Activated T-cell treated with anti-CD3 and anti-CD28 coated beads, Interleukin-2, amount 50 U/mL, for 4 hours (primary cell): ENCODE measurements at regions not wholly inside any gene's neighbourhood (a gene's known extent, or its start where the extent isn't known, plus 50 kb on each side); places are given as distances from the start of the nearest gene placed in this dataset.
"Not testable (repeated sequence)": the region's sequence is repeated elsewhere in the genome, so short reads cannot be mapped to it uniquely, and the experiment has no call there.

Experiments used
- ATAC-seq, 2 donors: fragments of 200-7000 bp; cut with Tn5 transposase; one replicate each; pipeline ENCODE4 v1.10.0; 2021
- DNase-seq: peaks from one replicate; pipeline ENCODE4 v3.0.0-alpha.2; 2020
- H3K27me3 Mint-ChIP-seq: one replicate; pipeline ENCODE4 v1.8.0; 2021; ENCODE audit warnings: low read depth, mixed read lengths
- H3K36me3 Mint-ChIP-seq: one replicate; pipeline ENCODE4 v1.8.0; 2022; ENCODE audit warnings: mixed read lengths; ENCODE audit not compliant: insufficient read depth
- H3K4me1 Mint-ChIP-seq: one replicate; pipeline ENCODE4 v1.8.0; 2021; ENCODE audit warnings: low read depth, mixed read lengths
- H3K4me3 Mint-ChIP-seq: one replicate; pipeline ENCODE4 v1.8.0; 2021; ENCODE audit warnings: mild to moderate bottlenecking, moderate library complexity, mixed read lengths
- H3K9me3 Mint-ChIP-seq: one replicate; pipeline ENCODE4 v1.8.0; 2021; ENCODE audit warnings: mixed read lengths

DNA sequence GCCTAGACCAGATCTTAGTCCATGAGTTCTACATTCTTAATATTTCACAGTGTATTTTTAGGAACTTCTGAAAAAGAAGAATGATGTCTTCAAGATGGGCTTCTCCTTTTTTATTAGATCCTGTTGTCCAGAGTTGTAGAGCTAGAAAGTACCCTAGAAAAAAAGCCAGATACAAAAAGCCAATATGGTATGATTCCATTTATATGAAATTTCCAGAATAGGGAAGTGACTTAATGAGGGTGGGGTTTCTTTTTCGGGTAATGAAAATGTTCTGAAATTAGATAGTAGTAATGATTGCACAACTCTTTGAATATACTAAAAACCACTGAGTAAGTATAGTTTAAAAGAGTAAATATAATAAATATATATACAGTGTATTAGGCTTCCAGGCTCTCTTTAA is 116.9 kb downstream of the NFKBIZ start:
- H3K27me3 Mint-ChIP-seq: no peaks in the 10 kb centered on the region
- peaks cover 10% of the 10 kb centered on the region for H3K9me3 Mint-ChIP-seq
- no peak overlapping the region for H3K4me3 Mint-ChIP-seq
- ATAC-seq (no peak), DNase-seq (no peak)
- H3K4me1 Mint-ChIP-seq: peaks cover 32% of the 10 kb centered on the region
- H3K36me3 Mint-ChIP-seq: no peaks in the 10 kb centered on the region

DNA sequence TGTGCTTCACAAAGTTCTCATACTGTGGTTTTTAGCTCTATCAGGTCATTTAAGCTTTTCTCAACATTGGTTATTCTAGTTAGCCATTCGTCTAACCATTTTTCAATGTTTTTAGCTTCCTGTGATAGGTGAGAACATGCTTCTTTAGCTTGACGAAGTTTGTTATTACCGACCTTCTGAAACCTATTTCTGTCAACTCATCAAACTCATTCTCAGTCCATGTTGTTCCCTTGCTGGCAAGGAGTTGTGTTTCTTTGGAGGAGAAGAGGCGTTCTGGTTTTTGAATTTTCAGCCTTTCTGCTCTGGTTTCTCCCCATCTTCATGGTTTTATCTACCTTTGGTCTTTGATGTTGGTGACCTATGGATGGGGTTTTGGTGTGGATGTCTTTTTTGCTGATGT is 120.9 kb downstream of the NFKBIZ start:
- ATAC-seq (no peak), DNase-seq (no peak)
- Mint-ChIP-seq H3K36me3 (no peaks in the 10 kb centered on the region), H3K4me1 (peaks cover 8% of the 10 kb centered on the region), H3K9me3 (peaks cover 13% of the 10 kb centered on the region), H3K27me3 (peaks cover 1% of the 10 kb centered on the region), H3K4me3 (no peak overlapping the region)

DNA sequence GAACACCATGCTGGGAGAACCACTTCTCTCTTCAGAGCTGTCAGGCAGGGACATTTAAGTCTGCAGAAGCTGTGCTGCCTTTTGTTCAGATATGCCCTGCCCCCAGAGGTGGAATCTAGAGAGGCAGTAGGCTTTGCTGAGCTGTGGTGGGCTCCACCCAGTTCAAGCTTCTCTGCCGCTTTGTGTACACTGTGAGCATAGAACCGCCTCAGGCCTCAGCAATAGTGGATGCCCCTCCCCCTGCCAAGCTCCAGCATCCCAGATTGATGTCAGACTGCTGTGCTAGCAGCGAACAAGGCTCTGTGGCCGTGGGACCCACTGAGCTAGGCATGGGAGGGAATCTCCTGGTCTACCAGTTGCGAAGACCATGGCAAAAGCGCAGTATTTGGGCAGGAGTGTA is 121.6 kb downstream of the NFKBIZ start:
- Mint-ChIP-seq H3K36me3 (no peaks in the 10 kb centered on the region), H3K27me3 (peaks cover 1% of the 10 kb centered on the region), H3K4me3 (no peak overlapping the region), H3K4me1 (peaks cover 8% of the 10 kb centered on the region), H3K9me3 (peaks cover 13% of the 10 kb centered on the region)
- no peak for ATAC-seq
- no peak for DNase-seq

DNA sequence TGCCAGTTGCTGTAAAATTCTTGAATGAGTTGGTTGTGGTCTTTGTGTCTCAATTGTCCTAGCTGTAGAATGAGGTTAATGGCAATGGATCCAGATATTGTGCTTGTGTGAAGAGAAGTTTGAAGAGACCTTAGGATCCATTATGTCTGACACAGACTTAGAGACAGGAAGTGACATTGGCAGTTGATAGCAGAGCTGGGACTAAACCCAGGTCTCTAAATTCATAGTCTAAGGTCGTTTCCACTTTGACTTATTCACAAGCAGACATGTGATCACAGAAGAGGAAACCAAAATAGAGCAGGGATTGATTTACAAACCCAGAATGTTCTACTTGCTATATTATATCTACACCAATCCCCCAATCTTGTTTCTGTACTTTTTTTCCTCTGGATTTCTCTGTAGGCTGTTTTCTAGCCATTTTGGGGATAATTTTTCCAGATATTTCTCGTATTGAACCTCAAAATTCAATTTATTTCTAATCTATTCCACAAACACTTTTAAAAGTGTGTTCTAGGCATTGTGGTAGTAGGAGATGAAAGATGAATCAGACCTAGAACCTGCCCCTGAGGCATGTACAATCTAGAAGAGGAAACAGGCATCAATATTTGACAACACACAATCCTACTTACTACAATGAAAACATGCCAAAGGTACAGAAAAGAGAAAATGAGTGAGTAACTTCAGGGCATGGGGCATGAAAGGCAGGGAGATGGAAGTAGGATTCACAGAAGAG is 123.3 kb downstream of the NFKBIZ start:
- no peak for ATAC-seq
- no peak overlapping the region for H3K4me3 Mint-ChIP-seq
- no peaks in the 10 kb centered on the region for H3K36me3 Mint-ChIP-seq
- H3K4me1 Mint-ChIP-seq: peaks cover 8% of the 10 kb centered on the region
- peaks cover 1% of the 10 kb centered on the region for H3K27me3 Mint-ChIP-seq
- H3K9me3 Mint-ChIP-seq: peaks cover 13% of the 10 kb centered on the region
- no peak for DNase-seq

DNA sequence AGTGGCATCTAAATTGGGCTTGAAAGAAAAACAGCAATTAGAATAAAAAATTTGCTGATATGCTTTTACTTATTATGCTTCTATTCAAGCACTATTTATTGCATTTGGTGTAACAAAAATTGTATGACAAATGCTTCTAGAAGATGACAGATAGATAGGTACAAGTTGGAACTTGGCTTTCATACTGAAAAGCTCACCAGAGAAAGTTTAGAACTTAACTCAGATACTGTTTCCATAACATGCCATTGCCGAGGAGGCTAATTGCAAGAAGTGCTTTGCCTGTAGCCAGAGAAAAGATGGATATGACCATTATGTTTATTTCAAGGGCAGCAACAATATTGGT is 123.8 kb downstream of the NFKBIZ start:
- H3K4me1 Mint-ChIP-seq: peaks cover 8% of the 10 kb centered on the region
- H3K9me3 Mint-ChIP-seq: peaks cover 13% of the 10 kb centered on the region
- peaks cover 1% of the 10 kb centered on the region for H3K27me3 Mint-ChIP-seq
- no peak for ATAC-seq
- H3K4me3 Mint-ChIP-seq: no peak overlapping the region
- no peaks in the 10 kb centered on the region for H3K36me3 Mint-ChIP-seq
- no peak for DNase-seq

DNA sequence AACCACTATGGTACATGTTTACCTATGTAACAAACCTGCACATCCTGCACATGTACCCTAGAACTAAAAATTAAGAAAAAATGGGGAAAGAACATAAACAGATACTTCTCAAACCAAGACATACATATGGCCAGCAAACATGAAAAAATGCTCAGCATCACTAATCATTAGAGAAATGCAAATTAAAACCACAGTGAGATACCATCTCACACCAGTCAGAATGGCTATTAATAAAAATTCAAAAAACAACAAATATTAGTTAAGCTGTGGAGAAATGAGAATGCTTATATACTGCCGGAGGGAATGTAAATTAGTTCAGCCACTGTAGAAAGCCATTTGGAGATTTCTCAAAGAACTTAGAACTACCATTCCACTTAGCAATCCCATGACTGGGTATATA is 126.1 kb downstream of the NFKBIZ start:
- not testable (repeated sequence) for H3K4me3 Mint-ChIP-seq, H3K36me3 Mint-ChIP-seq, H3K4me1 Mint-ChIP-seq

DNA sequence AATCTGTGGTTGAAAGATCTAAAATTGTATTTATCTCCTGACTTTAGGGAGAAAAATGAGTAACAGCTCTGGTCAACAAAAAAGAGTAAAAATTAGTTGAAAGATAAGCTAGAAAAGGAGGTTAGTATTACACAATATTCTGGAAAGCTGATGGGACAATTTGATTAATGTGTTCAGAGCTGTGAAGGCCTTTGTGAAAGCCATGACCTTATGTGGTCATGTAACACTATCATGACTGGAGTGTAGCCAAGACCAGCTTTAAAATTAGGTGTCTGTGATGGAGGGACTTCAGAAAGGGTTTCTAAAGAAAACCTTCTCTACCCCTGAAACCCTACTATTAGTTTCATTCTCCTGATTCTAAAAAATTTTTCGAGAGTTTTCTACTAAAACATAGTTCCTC is 127.2 kb downstream of the NFKBIZ start:
- Mint-ChIP-seq H3K4me1 (peaks cover 8% of the 10 kb centered on the region), H3K27me3 (peaks cover 1% of the 10 kb centered on the region)
- ATAC-seq: no peak

More for the DNA sequence above, 126.1 kb downstream of the NFKBIZ start:
- not testable (repeated sequence) for ATAC-seq, H3K27me3 Mint-ChIP-seq, H3K9me3 Mint-ChIP-seq, DNase-seq

DNA sequence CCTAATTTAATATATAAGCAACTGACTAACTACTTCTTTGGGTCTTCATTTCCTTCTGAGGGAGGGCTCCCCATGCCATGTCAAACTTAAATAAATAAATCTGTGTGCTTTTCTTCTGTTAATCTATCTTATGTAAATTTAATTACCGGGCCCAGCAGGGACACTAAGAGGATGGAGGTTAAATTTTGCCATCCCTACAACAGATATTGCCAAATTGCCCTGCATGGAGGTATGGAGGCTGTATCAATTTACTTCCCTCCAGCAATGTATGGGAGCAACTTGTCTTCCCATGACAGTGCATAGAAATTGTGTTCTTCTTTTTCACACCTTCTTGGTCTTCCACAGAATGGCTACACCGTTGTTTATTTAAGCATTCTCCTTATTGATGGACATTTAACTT is 129.0 kb downstream of the NFKBIZ start:
- no peak for DNase-seq
- Mint-ChIP-seq H3K27me3 (peaks cover 1% of the 10 kb centered on the region), H3K4me3 (no peak overlapping the region), H3K4me1 (no peaks in the 10 kb centered on the region), H3K9me3 (peaks cover 6% of the 10 kb centered on the region), H3K36me3 (no peaks in the 10 kb centered on the region)
- ATAC-seq: no peak

More for the DNA sequence above, 127.2 kb downstream of the NFKBIZ start:
- no peak for DNase-seq
- Mint-ChIP-seq H3K9me3 (peaks cover 3% of the 10 kb centered on the region), H3K36me3 (no peaks in the 10 kb centered on the region), H3K4me3 (no peak overlapping the region)

DNA sequence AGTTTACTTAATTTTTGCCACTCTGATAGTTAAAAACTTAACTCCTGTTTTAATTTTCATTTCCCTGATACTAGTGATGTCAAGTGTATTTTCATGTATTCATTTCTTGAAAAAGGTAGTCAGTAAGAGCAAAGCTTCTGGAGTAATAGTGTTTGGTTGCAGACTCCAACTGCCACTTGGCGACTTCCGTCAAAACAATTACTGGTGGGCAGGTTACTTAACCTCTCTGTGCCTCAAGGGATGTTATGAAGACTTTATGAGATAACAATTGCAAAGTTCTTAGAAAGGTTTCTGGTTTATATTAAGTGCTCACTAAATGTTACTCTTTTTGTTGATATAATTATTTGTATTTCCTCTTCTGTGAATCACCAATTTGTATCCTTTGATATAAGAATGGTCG is 129.7 kb downstream of the NFKBIZ start:
- Mint-ChIP-seq H3K9me3 (peaks cover 6% of the 10 kb centered on the region), H3K4me1 (no peaks in the 10 kb centered on the region), H3K4me3 (no peak overlapping the region), H3K36me3 (no peaks in the 10 kb centered on the region), H3K27me3 (peaks cover 1% of the 10 kb centered on the region)
- DNase-seq (no peak), ATAC-seq (no peak)

DNA sequence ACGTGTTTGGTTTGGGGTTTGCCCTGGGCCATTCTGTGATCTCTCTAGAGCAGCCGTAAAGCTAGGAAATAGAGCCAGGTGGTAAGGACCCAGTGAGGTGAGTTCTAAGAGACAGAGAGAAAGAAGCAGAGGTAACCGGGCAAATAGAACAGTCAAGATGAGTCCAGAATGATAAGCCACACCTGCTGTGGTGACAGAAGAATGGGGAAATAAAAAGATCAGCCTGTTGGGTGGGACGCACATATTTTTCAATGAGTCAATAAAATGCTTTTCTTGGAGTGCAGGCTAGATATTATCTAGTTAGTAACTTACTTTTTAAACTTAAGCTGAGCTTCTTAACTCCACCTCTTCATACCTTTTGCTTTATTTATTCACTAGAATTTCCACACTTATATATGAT is 135.0 kb downstream of the NFKBIZ start:
- Mint-ChIP-seq H3K9me3 (peaks cover 3% of the 10 kb centered on the region), H3K4me1 (peaks cover 15% of the 10 kb centered on the region), H3K27me3 (no peaks in the 10 kb centered on the region), H3K36me3 (no peaks in the 10 kb centered on the region), H3K4me3 (no peak overlapping the region)
- DNase-seq (no peak), ATAC-seq (no peak)

DNA sequence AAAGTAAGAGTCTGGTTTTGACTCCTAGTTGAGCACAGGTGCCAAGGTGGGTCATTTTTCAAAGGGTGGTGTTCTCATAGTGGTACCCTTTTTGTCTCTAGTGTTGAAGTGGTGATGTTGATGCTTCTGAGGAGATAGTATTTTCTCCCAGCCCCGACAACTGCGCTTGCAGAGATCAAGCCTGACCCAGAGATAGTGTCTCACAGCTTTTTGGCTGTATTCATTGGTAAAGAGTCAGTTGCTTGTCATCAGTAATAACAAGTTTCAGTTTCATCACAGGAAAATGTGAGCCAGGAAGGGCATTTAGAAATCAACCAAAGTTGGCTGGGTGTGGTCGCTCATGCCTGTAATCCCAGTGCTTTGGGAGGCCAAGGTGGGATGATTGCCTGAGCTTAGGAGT is 139.3 kb downstream of the NFKBIZ start:
- Mint-ChIP-seq H3K27me3 (no peaks in the 10 kb centered on the region), H3K4me3 (no peak overlapping the region), H3K4me1 (peaks cover 20% of the 10 kb centered on the region), H3K36me3 (no peaks in the 10 kb centered on the region), H3K9me3 (no peaks in the 10 kb centered on the region)
- peak; percentile 50 to 58 for ATAC-seq
- DNase-seq: no peak

DNA sequence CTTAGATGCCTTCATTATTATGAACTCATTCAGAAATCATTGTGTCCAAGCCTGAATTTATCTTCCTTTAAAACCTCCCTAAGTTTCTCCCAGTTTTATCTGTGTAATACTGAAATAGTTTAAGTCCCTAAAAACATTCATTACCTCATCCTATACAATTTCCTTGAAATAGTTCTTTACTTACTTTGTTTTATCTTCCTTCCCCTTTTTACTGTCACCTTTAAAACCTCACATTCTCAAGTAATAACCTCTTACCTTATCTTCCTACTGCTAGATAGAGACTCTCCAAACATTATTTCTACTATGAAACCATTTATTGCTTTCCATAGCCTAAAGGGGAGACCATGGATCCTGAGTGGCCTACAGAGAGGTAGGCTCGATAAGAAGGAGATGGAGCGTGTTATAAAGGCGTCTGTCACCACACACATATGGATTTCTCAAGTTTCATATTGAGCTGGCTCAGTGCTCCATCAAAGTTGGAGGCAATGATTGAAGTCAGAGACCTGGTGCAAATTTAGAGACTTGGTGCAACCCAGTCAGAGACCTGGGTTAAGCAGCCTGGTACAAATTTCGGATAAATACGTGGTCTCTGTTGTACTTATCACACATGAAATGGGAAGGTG is 140.4 kb downstream of the NFKBIZ start:
- no peak for ATAC-seq
- Mint-ChIP-seq H3K4me1 (peaks cover 20% of the 10 kb centered on the region), H3K27me3 (no peaks in the 10 kb centered on the region), H3K9me3 (no peaks in the 10 kb centered on the region), H3K36me3 (no peaks in the 10 kb centered on the region), H3K4me3 (no peak overlapping the region)
- no peak for DNase-seq

DNA sequence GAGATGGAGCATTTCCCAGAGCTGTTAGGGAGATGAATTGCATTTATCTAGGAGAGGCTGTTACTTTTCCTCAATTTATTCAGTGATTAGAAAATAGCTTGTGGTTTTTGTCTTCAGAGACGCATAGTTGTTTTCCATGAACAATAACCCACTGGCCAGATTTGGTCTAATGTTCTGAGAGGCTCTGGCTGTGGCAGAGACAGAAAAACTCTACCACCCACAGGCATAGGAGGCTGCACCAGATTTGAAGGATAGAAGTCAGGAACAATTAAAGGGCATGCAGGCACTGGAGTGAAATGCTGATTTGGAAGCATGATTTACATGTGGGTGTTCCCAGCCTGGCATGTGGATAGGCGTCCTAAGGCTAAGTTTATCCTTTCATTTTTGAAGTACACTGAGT is 143.5 kb downstream of the NFKBIZ start:
- no peaks in the 10 kb centered on the region for H3K27me3 Mint-ChIP-seq
- no peak for DNase-seq
- no peak overlapping the region for H3K4me3 Mint-ChIP-seq
- no peaks in the 10 kb centered on the region for H3K9me3 Mint-ChIP-seq
- ATAC-seq: no peak
- H3K4me1 Mint-ChIP-seq: peaks cover 29% of the 10 kb centered on the region
- no peaks in the 10 kb centered on the region for H3K36me3 Mint-ChIP-seq

DNA sequence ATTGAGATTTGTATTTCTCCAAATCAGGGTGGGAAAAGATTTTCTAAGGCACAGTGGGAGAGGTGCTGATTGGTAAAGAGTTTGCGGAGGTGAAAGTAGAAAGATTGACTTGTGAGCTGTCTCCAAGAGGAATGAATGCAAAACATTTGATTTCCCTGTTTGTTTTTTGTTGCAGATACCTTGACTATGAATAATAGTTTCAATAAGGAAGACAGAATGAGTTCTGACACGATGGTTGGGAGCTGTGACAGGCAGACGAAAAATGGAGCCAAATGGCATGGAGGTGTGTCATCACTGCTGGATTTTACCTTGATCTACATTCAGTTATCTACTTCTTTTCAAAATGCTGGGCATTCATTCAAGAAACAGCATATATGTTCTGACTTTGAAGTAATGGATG is 145.1 kb downstream of the NFKBIZ start:
- Mint-ChIP-seq H3K4me1 (peaks cover 20% of the 10 kb centered on the region), H3K9me3 (no peaks in the 10 kb centered on the region), H3K4me3 (no peak overlapping the region), H3K36me3 (no peaks in the 10 kb centered on the region), H3K27me3 (no peaks in the 10 kb centered on the region)
- ATAC-seq (no peak), DNase-seq (no peak)

DNA sequence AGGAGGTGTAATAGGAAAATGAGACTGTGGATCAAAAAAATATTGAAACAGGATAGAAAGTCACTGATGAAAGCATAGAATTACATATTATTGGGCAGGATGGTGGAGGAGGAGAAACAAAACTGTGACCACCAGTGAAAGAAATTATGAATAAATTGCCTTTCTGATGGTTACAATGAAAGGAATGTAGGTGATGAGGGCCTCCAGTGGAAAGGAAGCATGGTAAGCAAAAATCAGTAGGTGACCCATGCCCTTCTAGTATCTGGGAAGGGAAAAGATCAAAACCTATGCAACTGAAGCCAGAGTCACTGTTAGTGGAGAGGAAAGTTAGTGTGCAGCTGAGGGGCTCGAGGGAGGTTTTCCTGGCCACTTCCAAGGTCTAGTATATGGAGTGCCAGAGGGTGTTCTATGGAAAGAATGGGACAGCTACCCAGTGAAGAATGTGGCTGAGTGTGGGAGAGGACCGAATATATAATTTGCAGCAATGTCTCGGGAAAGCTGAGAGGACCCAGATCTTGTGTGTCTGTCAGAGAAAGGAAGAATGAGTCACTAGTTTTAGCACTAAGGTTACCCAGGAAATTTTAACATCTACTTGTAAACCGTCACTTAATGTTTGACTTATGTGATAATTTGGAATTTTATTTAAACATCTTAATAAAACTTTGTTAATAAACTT is 146.2 kb downstream of the NFKBIZ start:
- DNase-seq: no peak
- Mint-ChIP-seq H3K4me1 (peaks cover 18% of the 10 kb centered on the region), H3K27me3 (no peaks in the 10 kb centered on the region), H3K9me3 (no peaks in the 10 kb centered on the region), H3K4me3 (no peak overlapping the region), H3K36me3 (no peaks in the 10 kb centered on the region)
- ATAC-seq: peak; percentile 58 to 63
